NB4 (cell line): ENCODE measurements at regions not wholly inside any gene's neighbourhood (a gene's known extent, or its start where the extent isn't known, plus 50 kb on each side); places are given as distances from the start of the nearest gene placed in this dataset.

Experiments
- POLR2A ChIP-seq: IDR thresholded peaks from 2 replicates; pipeline ENCODE4 v1.6.1; 2011; ENCODE audit warnings: mild to moderate bottlenecking; ENCODE audit not compliant: insufficient read length; ENCODE audit errors: extremely low read depth
- TF ChIP-seq, protein P1 (sequence below): IDR thresholded peaks from one replicate; pipeline ENCODE4 v1.5.1; 2012; ENCODE audit warnings: low read depth, low read length

DNA sequence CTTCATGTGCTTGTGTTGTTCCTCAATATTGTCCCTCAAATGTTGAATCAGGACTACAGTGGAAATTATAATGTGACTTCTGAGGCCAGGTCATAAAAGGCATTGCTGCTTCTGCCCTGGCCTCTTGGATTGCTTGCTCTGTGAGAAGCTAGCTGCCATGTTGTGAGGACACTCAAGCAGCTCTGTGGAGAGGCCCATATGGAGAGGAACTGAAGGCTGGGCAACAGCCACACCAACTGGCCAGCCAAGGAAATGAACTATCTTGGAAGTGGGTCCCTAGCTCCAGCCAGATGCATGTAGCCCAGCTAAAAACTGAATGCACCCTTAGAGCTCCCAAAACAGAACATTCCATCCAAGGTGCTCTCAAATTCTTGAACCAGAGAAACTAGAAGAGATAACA, 282.6 kb downstream of the BMP7 start:
- TF ChIP-seq, protein P1, sequence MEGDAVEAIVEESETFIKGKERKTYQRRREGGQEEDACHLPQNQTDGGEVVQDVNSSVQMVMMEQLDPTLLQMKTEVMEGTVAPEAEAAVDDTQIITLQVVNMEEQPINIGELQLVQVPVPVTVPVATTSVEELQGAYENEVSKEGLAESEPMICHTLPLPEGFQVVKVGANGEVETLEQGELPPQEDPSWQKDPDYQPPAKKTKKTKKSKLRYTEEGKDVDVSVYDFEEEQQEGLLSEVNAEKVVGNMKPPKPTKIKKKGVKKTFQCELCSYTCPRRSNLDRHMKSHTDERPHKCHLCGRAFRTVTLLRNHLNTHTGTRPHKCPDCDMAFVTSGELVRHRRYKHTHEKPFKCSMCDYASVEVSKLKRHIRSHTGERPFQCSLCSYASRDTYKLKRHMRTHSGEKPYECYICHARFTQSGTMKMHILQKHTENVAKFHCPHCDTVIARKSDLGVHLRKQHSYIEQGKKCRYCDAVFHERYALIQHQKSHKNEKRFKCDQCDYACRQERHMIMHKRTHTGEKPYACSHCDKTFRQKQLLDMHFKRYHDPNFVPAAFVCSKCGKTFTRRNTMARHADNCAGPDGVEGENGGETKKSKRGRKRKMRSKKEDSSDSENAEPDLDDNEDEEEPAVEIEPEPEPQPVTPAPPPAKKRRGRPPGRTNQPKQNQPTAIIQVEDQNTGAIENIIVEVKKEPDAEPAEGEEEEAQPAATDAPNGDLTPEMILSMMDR: no peak
- TF ChIP-seq POLR2A: no peak
